K562 (cell line): ENCODE measurements at regions not wholly inside any gene's neighbourhood (a gene's known extent, or its start where the extent isn't known, plus 50 kb on each side); places are given as distances from the start of the nearest gene placed in this dataset.
"Not testable (repeated sequence)": the region's sequence is repeated elsewhere in the genome, so short reads cannot be mapped to it uniquely, and the experiment has no call there.

Experiments used
- CEBPB ChIP-seq: fragments of 450-650 bp; IDR thresholded peaks from 2 replicates; pipeline ENCODE4 v1.6.1; 2016; ENCODE audit warnings: missing genetic modification characterization, missing compliant biosample characterization
- CREM ChIP-seq: IDR thresholded peaks from 2 replicates; pipeline ENCODE4 v1.6.1; 2014; ENCODE audit warnings: antibody characterized with exemption, low read depth
- NELFE ChIP-seq: IDR thresholded peaks from 2 replicates; pipeline ENCODE4 v1.6.1; 2011; ENCODE audit warnings: mild to moderate bottlenecking; ENCODE audit not compliant: insufficient read depth, insufficient read length
- NFIC ChIP-seq: fragments of 450-650 bp; IDR thresholded peaks from 2 replicates; pipeline ENCODE4 v1.6.1; 2017; ENCODE audit warnings: mild to moderate bottlenecking, inconsistent platforms
- PYGO2 ChIP-seq: fragments of 450-650 bp; IDR thresholded peaks from 2 replicates; pipeline ENCODE4 v1.6.1; 2016; ENCODE audit warnings: mild to moderate bottlenecking, missing genetic modification characterization, moderate library complexity, missing compliant biosample characterization
- RAD21 ChIP-seq, 2 experiments: fragments of 250-450 bp in 1 of 2; fragments of 450-650 bp in 1 of 2; sonication (Bioruptor Pico) in 1 of 2; formaldehyde crosslinking in 1 of 2; IDR thresholded peaks in 1 of 2; conservative IDR thresholded peaks in 1 of 2; 2 replicates each; pipeline versions ENCODE4 v1.4.0 to v1.8.0; 2020 to 2022; ENCODE audit warnings: mild to moderate bottlenecking in 2 of 2, moderate library complexity in 1 of 2
- RAD51 ChIP-seq: fragments of 450-650 bp; IDR thresholded peaks from 2 replicates; pipeline ENCODE4 v1.7.1; 2016; ENCODE audit warnings: low read depth, mild to moderate bottlenecking, borderline replicate concordance
- SIN3A ChIP-seq, 2 experiments: fragments of 150-350 bp in 1 of 2; IDR thresholded peaks; 2 replicates each; pipeline ENCODE4 v1.6.1; 2011 to 2016; ENCODE audit warnings: borderline replicate concordance in 2 of 2, low read depth in 2 of 2, low read length in 2 of 2, mild to moderate bottlenecking in 2 of 2, moderate library complexity in 2 of 2; ENCODE audit not compliant: control insufficient read depth in 1 of 2
- SP1 ChIP-seq: sonication (generic); formaldehyde crosslinking; IDR thresholded peaks from 2 replicates; pipeline ENCODE4 v1.8.1; 2022; ENCODE audit warnings: mild to moderate bottlenecking, missing genetic modification reagents
- ZNF121 ChIP-seq: sonication (generic); formaldehyde crosslinking; conservative IDR thresholded peaks from 2 replicates; pipeline ENCODE4 v1.8.0; 2022; ENCODE audit warnings: missing genetic modification reagents

GRCh38 chr12:63427969-63428368 is 240.3 kb downstream of the DPY19L2 start:
- not testable (repeated sequence) for TF ChIP-seq NELFE; PYGO2 (tag); SP1 (CRISPR knock-in tag); CREM; CEBPB (tag); SIN3A (IDR thresholded peaks at IDR 0.05; ENCODE audit: borderline replicate concordance in 2 of 2, control insufficient read depth in 1 of 2, low read depth in 2 of 2, low read length in 2 of 2); NFIC; RAD21 (CRISPR knock-in tag; conservative IDR thresholded peaks at IDR 0.05 in 1 of 2, IDR thresholded peaks at IDR 0.05 in 1 of 2); RAD51; ZNF121
